HL-60 (cell line): ENCODE measurements at regions not wholly inside any gene's neighbourhood (a gene's known extent, or its start where the extent isn't known, plus 50 kb on each side); places are given as distances from the start of the nearest gene placed in this dataset.

ENCODE experiments used
- CTCF ChIP-seq: IDR thresholded peaks from one replicate; pipeline ENCODE4 v1.5.1; 2011; ENCODE audit warnings: low read length, control low read depth, inconsistent platforms; ENCODE audit not compliant: insufficient read depth
- POLR2AphosphoS5 ChIP-seq: IDR thresholded peaks from 2 replicates; pipeline ENCODE4 v1.6.1; 2012; ENCODE audit warnings: low read depth

GRCh38 chr10:43753397-43754061 is 104.8 kb upstream of the ZNF32 start:
- no peak for TF ChIP-seq CTCF
- TF ChIP-seq POLR2AphosphoS5: no peak
